IMR-90 (cell line): ENCODE measurements at regions not wholly inside any gene's neighbourhood (a gene's known extent, or its start where the extent isn't known, plus 50 kb on each side); places are given as distances from the start of the nearest gene placed in this dataset.

Experiments
- ATAC-seq: fragments of 200-7000 bp; cut with Tn5 transposase; 2 replicates; pipeline ENCODE4 v1.9.1; 2020; ENCODE audit warnings: low read depth, mild to moderate bottlenecking, moderate library complexity
- BruUV-seq: library from RNA; stranded (reverse); fragments of 400-500 nt; replicated peaks from 2 replicates; lab custom pipeline; 2021; lab: Mats Ljungman, UMichigan
- CTCF ChIA-PET: fragments of 300-600 bp; formaldehyde crosslinking; extraction: SDS; loops from one replicate; lab custom pipeline; 2021; ENCODE audit warnings: antibody characterized with exemption; lab: Yijun Ruan, JAX
- POLR2A ChIA-PET: fragments of 300-600 bp; sonication (Branson Sonifier 250); formaldehyde crosslinking; loops from one replicate; lab custom pipeline; 2022; ENCODE audit warnings: antibody characterized with exemption; ENCODE audit not compliant: unreplicated experiment; lab: Charles Lee
- DNase-seq: peaks from one replicate; pipeline ENCODE4 v3.0.0; 2013
- H2AFZ ChIP-seq: replicated peaks from 2 replicates; pipeline ENCODE3; 2013; ENCODE audit warnings: low read length, mild to moderate bottlenecking; ENCODE audit not compliant: poor library complexity
- H2AK5ac ChIP-seq: 2 replicates; pipeline ENCODE4 v1.6.1; 2013; ENCODE audit warnings: low read depth, low read length, inconsistent platforms
- H2AK9ac ChIP-seq: replicated peaks from 2 replicates; pipeline ENCODE3; 2013; ENCODE audit warnings: mild to moderate bottlenecking, low read depth, low read length, moderate library complexity; ENCODE audit not compliant: poor library complexity
- H2BK120ac ChIP-seq: 2 replicates; pipeline ENCODE4 v1.6.1; 2013; ENCODE audit warnings: low read depth, low read length, inconsistent platforms
- H2BK15ac ChIP-seq: 3 replicates; pipeline ENCODE4 v1.6.1; 2013; ENCODE audit warnings: low read depth, low read length, inconsistent platforms
- H2BK20ac ChIP-seq: 2 replicates; pipeline ENCODE4 v1.6.1; 2013; ENCODE audit warnings: low read depth, mild to moderate bottlenecking, inconsistent platforms, low read length, moderate library complexity
- H2BK5ac ChIP-seq: 2 replicates; pipeline ENCODE4 v1.6.1; 2013; ENCODE audit warnings: mild to moderate bottlenecking, low read depth, low read length, inconsistent platforms; ENCODE audit not compliant: poor library complexity, severe bottlenecking
- H3K14ac ChIP-seq: replicated peaks from 2 replicates; pipeline ENCODE4 v1.6.1; 2013; ENCODE audit warnings: low read depth, low read length, inconsistent platforms
- H3K18ac ChIP-seq: 2 replicates; pipeline ENCODE4 v1.6.1; 2013; ENCODE audit warnings: low read depth, low read length, control low read depth
- H3K23ac ChIP-seq: 2 replicates; pipeline ENCODE4 v1.6.1; 2013; ENCODE audit warnings: low read depth, low read length, inconsistent platforms
- H3K27ac ChIP-seq: 2 replicates; pipeline ENCODE4 v1.5.1; 2013; ENCODE audit warnings: mild to moderate bottlenecking, control low read depth, low read length; ENCODE audit not compliant: insufficient read depth
- H3K27me3 ChIP-seq: 2 replicates; pipeline ENCODE4 v1.6.1; 2013; ENCODE audit warnings: low read length; ENCODE audit not compliant: control insufficient read depth, insufficient read depth
- H3K36me3 ChIP-seq: 2 replicates; pipeline ENCODE4 v1.6.1; 2013; ENCODE audit warnings: low read length, mixed read lengths; ENCODE audit not compliant: control insufficient read depth, insufficient read depth
- H3K4ac ChIP-seq: 2 replicates; pipeline ENCODE4 v1.6.1; 2013; ENCODE audit warnings: low read depth, low read length, inconsistent platforms
- H3K4me1 ChIP-seq: 2 replicates; pipeline ENCODE4 v1.6.1; 2013; ENCODE audit warnings: low read length, mixed read lengths; ENCODE audit not compliant: control insufficient read depth, insufficient read depth
- H3K4me2 ChIP-seq: 2 replicates; pipeline ENCODE4 v1.6.1; 2013; ENCODE audit warnings: low read depth, mild to moderate bottlenecking, control low read depth, low read length, moderate library complexity
- H3K4me3 ChIP-seq: 2 replicates; pipeline ENCODE4 v1.5.1; 2013; ENCODE audit warnings: low read depth, mild to moderate bottlenecking, control low read depth, low read length, moderate library complexity; ENCODE audit not compliant: insufficient read depth
- H3K56ac ChIP-seq: 2 replicates; pipeline ENCODE4 v1.6.1; 2013; ENCODE audit warnings: low read length, inconsistent platforms; ENCODE audit not compliant: insufficient read depth; ENCODE audit errors: extremely low read depth
- H3K79me1 ChIP-seq, 2 experiments: 2 replicates each; pipeline ENCODE4 v1.6.1; 2013; ENCODE audit warnings: low read length in 2 of 2, inconsistent platforms in 1 of 2, low read depth in 1 of 2
- H3K9ac ChIP-seq: 2 replicates; pipeline ENCODE4 v1.6.1; 2013; ENCODE audit warnings: low read depth, low read length, control low read depth
- H3K9me1 ChIP-seq: 2 replicates; pipeline ENCODE4 v1.6.1; 2013; ENCODE audit warnings: low read length, inconsistent platforms; ENCODE audit not compliant: insufficient read depth
- H3K9me3 ChIP-seq: 2 replicates; pipeline ENCODE4 v1.6.1; 2013; ENCODE audit warnings: low read length; ENCODE audit not compliant: control insufficient read depth, insufficient read depth
- H4K20me1 ChIP-seq: 2 replicates; pipeline ENCODE4 v1.6.1; 2013; ENCODE audit warnings: low read length, inconsistent platforms; ENCODE audit not compliant: insufficient read depth
- H4K5ac ChIP-seq: 2 replicates; pipeline ENCODE4 v1.6.1; 2013; ENCODE audit warnings: mild to moderate bottlenecking, low read depth, low read length, control low read depth
- H4K8ac ChIP-seq, 2 experiments: 2 replicates each; pipeline ENCODE4 v1.6.1; 2013; ENCODE audit warnings: low read depth in 2 of 2, low read length in 2 of 2, control low read depth in 1 of 2, inconsistent platforms in 1 of 2
- H4K91ac ChIP-seq: 2 replicates; pipeline ENCODE4 v1.6.1; 2013; ENCODE audit warnings: low read depth, low read length, inconsistent platforms; ENCODE audit not compliant: insufficient read depth
- BHLHE40 ChIP-seq: fragments of 150-350 bp; IDR thresholded peaks from 2 replicates; pipeline ENCODE4 v1.6.1; 2016; ENCODE audit warnings: mild to moderate bottlenecking, low read depth, low read length
- CTCF ChIP-seq: conservative IDR thresholded peaks from 2 replicates; pipeline ENCODE4 v1.5.1; 2012; ENCODE audit warnings: mild to moderate bottlenecking, low read depth, low read length, improper control_type of control experiment
- FOS ChIP-seq: fragments of 150-350 bp; IDR thresholded peaks from 2 replicates; pipeline ENCODE4 v1.6.1; 2016; ENCODE audit warnings: low read depth, low read length
- MXI1 ChIP-seq: IDR thresholded peaks from 2 replicates; pipeline ENCODE4 v1.6.1; 2012; ENCODE audit warnings: low read depth, mild to moderate bottlenecking, low read length, moderate library complexity, borderline replicate concordance
- NFE2L2 ChIP-seq: fragments of 150-350 bp; IDR thresholded peaks from 2 replicates; pipeline ENCODE4 v1.6.1; 2016; ENCODE audit warnings: low read depth, mild to moderate bottlenecking, low read length
- POLR2A ChIP-seq: IDR thresholded peaks from 2 replicates; pipeline ENCODE4 v1.6.1; 2012; ENCODE audit warnings: mild to moderate bottlenecking, low read depth, low read length
- RCOR1 ChIP-seq: IDR thresholded peaks from 2 replicates; pipeline ENCODE4 v1.6.1; 2012; ENCODE audit warnings: mild to moderate bottlenecking, low read length, improper control_type of control experiment; ENCODE audit not compliant: insufficient replicate concordance
- RFX5 ChIP-seq: IDR thresholded peaks from 2 replicates; pipeline ENCODE4 v1.8.0; 2012; ENCODE audit warnings: low read depth, mild to moderate bottlenecking, low read length, moderate library complexity
- WGBS, 2 experiments: methylation state at CpG; one replicate each; pipeline versions ENCODE4 v1.1.5 to v1.1.7; 2013; ENCODE audit warnings: missing lambda C conversion rate in 2 of 2; ENCODE audit not compliant: insufficient read length in 1 of 2; ENCODE audit errors: extremely low coverage in 2 of 2; 5-methylcytosine and 5-hydroxymethylcytosine counted together
- dilution Hi-C: fragments of 300-500 bp; cut with HindIII; formaldehyde crosslinking; loops from one replicate; pipeline ENCODE4 v1.14.3; 2018; ENCODE audit warnings: low sequenced_read_pairs; ENCODE audit not compliant: unreplicated experiment
- in situ Hi-C: fragments of 300-500 bp; cut with MboI; formaldehyde crosslinking; loops from 3 replicates; pipeline ENCODE4 v1.14.3; 2019; ENCODE audit warnings: low sequenced_read_pairs, inconsistent platforms, mixed read lengths
- intact Hi-C: fragments of 100-400 bp; cut with micrococcal nuclease; formaldehyde crosslinking; loops from 2 replicates; pipeline ENCODE4 v1.10.0; 2022

GRCh38 chr12:45502481-45503128 is 226.9 kb upstream of the ARID2 start:
- TF ChIP-seq FOS, result no peak
- no peak for TF ChIP-seq RFX5
- no peak for TF ChIP-seq NFE2L2
- no peak for TF ChIP-seq BHLHE40
- no peak for TF ChIP-seq POLR2A
- no peak for TF ChIP-seq MXI1
- TF ChIP-seq CTCF, result no peak
- no peak for TF ChIP-seq RCOR1
- H2BK20ac ChIP-seq, result no peak overlapping the region
- H3K9me1 ChIP-seq, result no peaks in the 10 kb centered on the region
- dilution Hi-C loops, result no loop called here
- no peak overlapping the region for H4K8ac ChIP-seq
- no peak overlapping the region for H3K4me2 ChIP-seq
- no peak overlapping the region for H3K9ac ChIP-seq
- intact Hi-C loops, result no loop called here
- no peak overlapping the region for H2BK15ac ChIP-seq
- no peak overlapping the region for H3K18ac ChIP-seq
- no peak overlapping the region for H3K56ac ChIP-seq
- DNase-seq, result no peak
- ATAC-seq, result no peak
- no peak overlapping the region for H3K4ac ChIP-seq
- no peaks in the 10 kb centered on the region for H3K4me1 ChIP-seq
- WGBS, 2 experiments, result no CpG with 5 or more reads among the region's 4 CpGs
- H3K36me3 ChIP-seq, result no peaks in the 10 kb centered on the region
- no peak overlapping the region for H2BK5ac ChIP-seq
- no peak overlapping the region for H3K14ac ChIP-seq
- no peaks in the 10 kb centered on the region for H3K79me1 ChIP-seq
- no peak overlapping the region for H2AK9ac ChIP-seq
- no peak overlapping the region for H2AFZ ChIP-seq
- H3K27ac ChIP-seq, result no peak overlapping the region
- no peaks in the 10 kb centered on the region for H3K9me3 ChIP-seq
- BruUV-seq, result no TSS peak
- H3K23ac ChIP-seq, result no peak overlapping the region
- H4K5ac ChIP-seq, result no peak overlapping the region
- peaks cover 5% of the 10 kb centered on the region for H3K27me3 ChIP-seq
- CTCF ChIA-PET, result no interaction called here
- no peak overlapping the region for H2BK120ac ChIP-seq
- no peak overlapping the region for H4K91ac ChIP-seq
- no peaks in the 10 kb centered on the region for H4K20me1 ChIP-seq
- in situ Hi-C loops, result no loop called here
- H3K4me3 ChIP-seq, result no peak overlapping the region
- no peak overlapping the region for H2AK5ac ChIP-seq
- POLR2A ChIA-PET, result no interaction called here
